ENCODE measurements at regions not wholly inside any gene's neighbourhood (a gene's known extent, or its start where the extent isn't known, plus 50 kb on each side); places are given as distances from the start of the nearest gene placed in this dataset.
"Not testable (repeated sequence)": the region's sequence is repeated elsewhere in the genome, so short reads cannot be mapped to it uniquely, and the experiment has no call there.

DNA sequence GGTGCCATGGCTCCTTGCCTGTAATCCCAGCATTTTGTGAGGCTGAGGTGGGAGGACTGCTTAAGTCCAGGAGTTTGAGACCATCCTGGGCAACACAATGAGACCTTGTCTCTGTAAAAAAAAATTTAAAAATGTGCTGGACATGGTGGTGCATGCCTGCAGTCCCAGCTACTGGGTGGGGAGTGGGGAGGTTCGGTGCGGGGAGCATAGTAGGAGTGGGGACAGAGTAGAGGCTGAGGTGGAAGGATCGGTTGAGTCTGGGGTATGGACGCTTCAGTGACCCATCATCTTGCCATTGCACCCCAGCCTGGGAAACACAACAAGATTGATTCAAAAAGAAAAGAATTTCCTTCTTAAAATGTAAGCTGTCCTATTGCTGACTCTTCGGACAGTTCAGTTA lies 1490.0 kb upstream of the GBE1 start:
- DNase-seq, result no peak

GRCh38 chr3:83250613-83251012 lies 1489.2 kb upstream of the GBE1 start:
- DNase-seq, result no peak

- DNase-seq, result no peak
Observed at GRCh38 chr3:83248454-83248853, 1487.0 kb upstream of the GBE1 start.

DNA sequence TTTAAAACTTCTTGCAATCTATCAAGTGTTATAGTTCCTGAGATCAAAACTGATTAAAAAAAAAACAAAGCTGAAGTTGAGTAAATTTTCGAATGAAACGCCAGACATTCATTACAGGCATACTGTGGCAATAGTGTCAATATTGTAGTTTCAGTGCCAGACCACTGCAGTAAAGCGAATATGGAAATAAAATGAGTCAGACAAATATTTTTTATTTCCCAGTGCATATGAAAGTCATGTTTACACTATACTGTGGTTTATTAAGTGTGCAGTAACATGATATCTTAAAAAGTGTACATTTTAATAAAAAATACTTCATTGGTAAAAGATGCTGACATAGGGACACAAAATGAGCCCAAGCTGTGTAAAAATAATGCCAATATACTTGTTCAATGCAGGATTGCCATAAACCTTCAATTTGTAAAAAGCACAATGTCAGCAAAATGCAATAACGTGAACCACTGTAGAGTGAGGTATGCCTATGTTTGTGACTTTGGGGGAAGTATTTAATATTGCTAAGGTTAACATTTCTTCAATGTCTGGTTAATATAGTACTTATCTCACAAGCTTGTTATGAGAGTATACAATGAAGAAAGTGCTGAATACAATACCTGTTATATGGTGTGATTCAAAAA lies 1473.9 kb upstream of the GBE1 start:
- DNase-seq, result no peak

DNA sequence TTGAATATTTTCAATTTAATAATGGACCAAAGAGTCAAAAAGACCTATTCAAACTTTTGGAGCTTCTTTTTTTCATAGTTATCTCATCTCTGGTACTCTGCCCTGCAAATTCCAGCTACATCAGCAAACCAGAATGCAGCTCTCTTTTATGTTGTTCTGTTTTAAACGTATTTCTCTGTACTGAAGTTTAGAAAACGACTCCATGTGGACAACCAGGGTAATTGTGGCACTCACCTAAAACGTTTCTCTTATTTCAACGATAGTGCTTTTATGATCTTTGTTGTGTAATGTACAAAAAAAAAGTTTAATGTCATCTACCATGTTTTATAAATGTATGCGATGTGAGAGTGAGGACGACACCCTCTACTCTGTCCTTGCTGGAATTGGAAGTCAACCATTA lies 1472.3 kb upstream of the GBE1 start:
- no peak for DNase-seq

DNA sequence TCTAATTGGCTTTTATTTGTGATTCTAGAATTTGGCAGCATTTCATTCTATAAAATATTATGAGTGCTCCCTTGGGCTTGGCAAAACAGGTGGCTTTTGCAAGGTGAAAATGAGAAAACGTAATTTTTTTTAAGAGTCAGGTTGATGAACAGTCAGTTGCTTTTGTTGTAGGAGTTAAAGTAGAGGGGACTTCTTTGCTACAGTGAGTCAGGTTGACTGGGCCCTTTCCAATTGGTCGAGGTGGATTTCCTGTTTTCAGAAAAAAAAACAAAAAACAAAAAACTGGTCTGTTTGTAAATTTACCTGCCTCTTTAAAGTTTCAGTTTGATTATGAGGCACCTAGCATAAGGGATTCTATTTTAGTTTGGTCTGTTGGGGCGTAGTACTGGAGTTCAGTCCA lies 1469.4 kb upstream of the GBE1 start:
- no peak for DNase-seq

GRCh38 chr3:83230376-83230775 lies 1468.9 kb upstream of the GBE1 start:
- DNase-seq, result no peak

- no peak for DNase-seq
Observed at GRCh38 chr3:83226751-83227150, 1465.3 kb upstream of the GBE1 start.

- no peak for DNase-seq
Observed at GRCh38 chr3:83224101-83224868, 1462.8 kb upstream of the GBE1 start.

DNA sequence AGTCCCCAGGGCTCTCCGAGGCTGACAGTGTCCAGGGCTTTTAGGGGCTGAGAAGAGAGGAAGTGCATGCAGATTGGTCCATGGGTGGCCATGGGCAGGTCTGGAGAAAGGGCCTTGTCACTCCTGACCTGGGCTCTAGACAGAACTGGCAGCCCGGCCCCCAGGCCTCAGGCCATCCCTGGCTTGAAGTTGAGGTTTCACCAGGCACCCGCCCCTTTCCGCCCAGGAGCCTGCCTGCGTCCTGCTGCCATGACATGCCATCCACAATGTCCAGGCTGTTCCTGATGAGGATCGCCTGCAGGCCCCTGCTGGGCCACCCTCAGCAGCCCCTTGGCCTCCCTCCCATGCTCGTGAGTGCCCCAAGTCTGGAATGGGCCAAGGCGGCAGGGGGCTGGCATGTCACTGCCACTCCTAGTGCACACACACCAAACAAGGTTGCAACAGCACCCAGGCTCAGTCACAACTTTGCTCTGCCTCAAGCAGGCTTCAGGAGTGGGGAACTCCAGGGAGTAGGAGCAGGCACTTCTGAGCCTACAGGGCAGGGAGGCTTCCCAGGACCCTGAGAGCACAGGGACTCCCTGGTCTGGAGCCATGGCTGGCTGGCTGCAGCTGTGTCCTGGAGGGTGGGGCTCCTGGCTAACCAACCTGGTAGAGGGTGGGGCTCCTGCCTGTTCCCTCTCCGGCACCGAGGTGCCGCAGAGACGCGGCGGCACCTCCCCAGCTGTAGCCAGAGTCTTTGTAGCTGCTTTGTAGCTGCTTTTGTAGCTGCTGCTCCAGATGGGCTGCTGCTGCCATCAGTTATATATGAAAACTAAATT lies 1457.1 kb upstream of the GBE1 start:
- DNase-seq, result no peak

DNA sequence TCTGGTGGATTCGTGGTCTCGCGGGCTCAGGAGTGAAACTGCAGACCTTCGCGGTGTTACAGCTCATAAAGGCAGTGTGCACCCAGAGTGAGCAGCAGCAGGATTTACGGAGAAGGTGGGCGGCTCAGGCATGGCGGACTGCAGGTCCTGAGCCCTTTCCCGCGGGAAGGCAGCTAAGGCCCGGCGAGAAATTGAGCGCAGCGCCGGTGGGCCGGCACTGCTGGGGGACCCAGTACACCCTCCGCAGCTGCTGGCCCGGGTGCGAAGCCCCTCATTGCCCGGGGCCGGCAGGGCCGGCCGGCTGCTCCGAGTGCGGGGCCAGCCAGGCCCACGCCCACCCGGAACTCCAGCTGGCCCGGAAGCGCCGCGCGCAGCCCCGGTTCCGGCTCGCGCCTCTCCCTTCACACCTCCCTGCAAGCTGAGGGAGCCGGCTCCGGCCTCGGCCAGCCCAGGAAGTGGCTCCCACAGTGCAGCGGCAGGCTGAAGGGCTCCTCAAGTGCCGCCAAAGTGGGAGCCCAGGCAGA lies 1456.2 kb upstream of the GBE1 start:
- DNase-seq, result not testable (repeated sequence)

- DNase-seq, result no peak
Observed at GRCh38 chr3:83216919-83217594, 1455.6 kb upstream of the GBE1 start.

GRCh38 chr3:83195243-83195642 lies 1433.8 kb upstream of the GBE1 start:
- no peak for DNase-seq

DNA sequence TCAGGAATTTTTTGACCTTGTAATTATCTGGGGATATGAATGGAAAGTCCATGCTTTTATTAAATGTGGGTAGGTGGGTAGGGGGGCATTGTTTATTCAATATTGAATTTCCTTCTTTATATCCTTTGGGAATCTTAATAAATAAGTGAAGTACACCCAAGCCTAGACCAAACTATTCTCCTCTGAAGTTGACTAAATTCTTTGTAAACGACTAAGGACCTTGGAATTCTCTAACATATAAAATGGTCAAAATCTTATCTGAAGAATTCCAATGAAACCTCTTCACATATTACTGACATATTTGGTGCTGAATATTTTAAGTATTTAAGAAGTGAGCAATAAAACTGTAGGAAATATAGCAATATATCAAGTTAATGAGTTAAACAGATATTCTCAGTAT lies 1432.1 kb upstream of the GBE1 start:
- no peak for DNase-seq

DNA sequence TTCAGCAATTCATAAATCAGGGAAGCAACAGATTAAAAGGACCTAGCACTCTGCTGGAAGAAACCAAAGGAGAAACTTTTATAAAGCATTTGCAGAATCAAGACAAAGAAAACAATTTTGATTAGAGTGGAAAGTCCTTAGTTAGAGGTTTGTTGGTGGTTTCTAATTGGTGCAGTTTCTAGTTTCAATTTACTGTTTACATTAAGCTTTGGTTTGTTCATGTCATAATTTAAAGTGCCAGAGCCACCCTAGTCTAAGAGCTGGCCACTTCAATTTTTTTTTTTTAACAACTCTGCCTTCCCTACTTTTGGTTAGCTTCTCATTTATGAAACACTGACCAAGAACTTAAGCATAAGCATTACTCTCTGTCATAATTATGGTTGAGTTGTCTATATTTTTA lies 1428.2 kb upstream of the GBE1 start:
- no peak for DNase-seq

DNA sequence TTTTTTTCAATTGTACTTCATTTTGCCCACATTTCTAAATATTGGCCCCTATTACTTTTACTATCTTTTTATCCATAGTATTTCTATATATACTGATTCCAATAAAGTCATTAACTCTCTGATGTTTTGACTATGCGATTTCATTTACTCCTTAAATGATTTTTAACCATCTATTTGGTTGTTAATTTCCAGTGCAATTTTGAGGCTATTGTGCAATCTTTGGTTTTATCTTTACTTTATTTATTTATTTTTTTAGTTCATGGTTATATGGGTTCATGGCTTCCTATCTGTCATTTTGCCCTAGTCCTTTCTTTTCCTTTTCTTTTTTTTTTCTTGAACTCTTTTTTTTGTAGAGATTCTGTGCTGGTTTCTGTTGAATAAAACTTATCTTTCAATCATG lies 1408.0 kb upstream of the GBE1 start:
- no peak for DNase-seq

- no peak for DNase-seq
Observed at GRCh38 chr3:83150896-83151295, 1389.5 kb upstream of the GBE1 start.

GRCh38 chr3:83140983-83141382 lies 1379.5 kb upstream of the GBE1 start:
- no peak for DNase-seq

DNA sequence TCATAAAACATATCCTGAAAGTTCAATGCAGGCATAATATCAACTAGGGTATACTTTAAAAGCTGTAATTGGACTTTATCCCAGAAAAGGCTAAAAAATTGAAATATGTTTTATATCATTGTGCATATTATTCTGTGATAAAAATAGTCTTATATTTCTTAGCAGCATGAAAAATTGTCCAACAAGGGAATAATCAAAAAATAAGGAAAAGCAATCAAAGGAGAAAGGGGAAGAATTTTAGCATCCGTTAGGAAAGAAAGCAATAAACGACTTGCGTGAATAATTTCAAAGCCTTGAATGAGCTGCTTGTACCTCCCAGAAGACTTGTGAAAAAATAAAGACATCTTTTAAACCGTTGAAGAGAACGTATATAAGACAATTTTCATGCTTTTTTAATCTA lies 1369.8 kb upstream of the GBE1 start:
- DNase-seq, result no peak

GRCh38 chr3:83122774-83123350 lies 1361.4 kb upstream of the GBE1 start:
- DNase-seq, result no peak

DNA sequence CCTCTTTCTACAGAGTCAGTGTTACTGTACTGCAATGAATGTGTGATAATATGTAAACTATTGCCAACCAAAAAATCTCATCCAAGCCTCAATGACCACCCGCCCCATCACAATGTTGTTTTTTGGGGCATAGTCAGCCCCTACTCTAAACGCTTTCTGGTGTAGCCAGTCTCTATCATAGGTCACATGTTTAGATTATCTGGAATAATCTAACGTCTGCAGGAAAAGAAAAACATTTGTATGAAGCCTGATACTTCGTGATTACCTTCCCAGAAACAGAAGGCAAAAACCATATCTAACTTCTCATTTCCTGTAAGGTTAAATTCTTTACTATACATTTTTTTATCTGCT lies 1331.8 kb upstream of the GBE1 start:
- no peak for DNase-seq

DNA sequence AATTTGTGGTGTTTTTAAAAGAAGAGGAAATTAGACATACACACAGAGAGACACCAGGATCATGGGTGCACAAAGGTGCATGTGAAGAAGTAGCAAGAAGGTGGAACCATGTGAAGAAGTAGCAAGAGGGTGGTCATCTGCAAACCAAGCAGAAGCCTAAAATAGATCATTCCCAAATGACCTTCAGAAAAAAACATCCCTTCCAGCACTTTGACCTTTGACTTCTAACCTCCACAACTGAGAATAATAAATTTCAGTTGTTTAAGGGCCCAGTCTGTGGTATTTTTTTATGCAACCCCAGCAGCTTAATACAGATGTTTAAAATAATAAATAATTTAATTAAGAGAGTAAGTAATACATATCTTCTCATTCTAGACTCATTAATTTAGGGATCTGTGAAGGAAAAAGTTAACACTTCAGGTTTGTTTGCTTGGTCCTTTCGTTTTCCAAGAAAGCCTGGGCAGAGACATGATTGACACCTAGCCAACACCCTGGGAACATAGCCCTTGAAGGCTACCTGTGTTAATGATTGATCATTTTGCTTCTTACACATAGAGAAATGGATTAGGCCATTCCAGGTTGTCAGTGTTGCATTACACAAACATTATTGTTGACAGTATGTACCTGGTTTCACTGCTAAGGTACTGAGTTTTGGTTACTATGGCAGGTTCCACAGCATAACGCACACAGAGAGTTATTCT lies 1331.2 kb upstream of the GBE1 start:
- no peak for DNase-seq
